HepG2 (cell line): ENCODE measurements at regions not wholly inside any gene's neighbourhood (a gene's known extent, or its start where the extent isn't known, plus 50 kb on each side); places are given as distances from the start of the nearest gene placed in this dataset.

Experiments used
- ATAC-seq: fragments of 200-7000 bp; cut with Tn5 transposase; 3 replicates; pipeline ENCODE4 v1.9.1; 2020; ENCODE audit warnings: mild to moderate bottlenecking, moderate library complexity
- BruUV-seq: library from RNA; stranded (reverse); fragments of 400-500 nt; replicated peaks from 2 replicates; lab custom pipeline; 2021; lab: Mats Ljungman, UMichigan
- CTCF ChIA-PET: fragments of 300-600 bp; formaldehyde crosslinking; extraction: SDS; loops from one replicate; lab custom pipeline; 2021; ENCODE audit warnings: low total read pairs, inconsistent platforms, low intra/inter-chr PET ratio; lab: Yijun Ruan, JAX
- POLR2A ChIA-PET: fragments of 350-600 bp; sonication (Branson Sonifier 250); formaldehyde crosslinking; loops from one replicate; lab custom pipeline; 2020; ENCODE audit warnings: antibody characterized with exemption, inconsistent platforms; lab: Yijun Ruan, JAX
- DNase-seq: peaks from one replicate; pipeline ENCODE4 v3.0.0-alpha.2; 2015; ENCODE audit warnings: low spot score
- FAIRE-seq: peaks from 3 replicates; lab custom pipeline; 2011; peaks lifted over from hg19 to GRCh38; lab: Jason Lieb, UNC
- H2AFZ ChIP-seq: one replicate; pipeline ENCODE4 v1.6.1; 2011; ENCODE audit warnings: low read length, inconsistent platforms
- H3K27ac ChIP-seq: fragments of 300-600 bp; 3 replicates; pipeline ENCODE4 v1.8.0; 2011; ENCODE audit warnings: mixed run types, mild to moderate bottlenecking, mixed read lengths, low read length, inconsistent platforms; ENCODE audit not compliant: insufficient read depth; ENCODE audit errors: extremely low read length
- H3K27me3 ChIP-seq, 2 experiments: fragments of 200-600 bp in 1 of 2; 2 replicates in 1 of 2; 3 replicates in 1 of 2; pipeline versions ENCODE4 v1.6.0 to v1.8.0; 2011; ENCODE audit warnings: low read length in 2 of 2, mild to moderate bottlenecking in 2 of 2, moderate library complexity in 2 of 2, inconsistent platforms in 1 of 2; ENCODE audit not compliant: insufficient read depth in 2 of 2, control insufficient read depth in 1 of 2
- H3K36me3 ChIP-seq, 2 experiments: fragments of 200-600 bp in 1 of 2; replicated peaks in 1 of 2; 2 replicates in 1 of 2; 3 replicates in 1 of 2; pipeline versions ENCODE4 v1.5.1 to v1.8.0; 2011; ENCODE audit warnings: low read length in 2 of 2, inconsistent platforms in 1 of 2; ENCODE audit not compliant: insufficient read depth in 2 of 2, control insufficient read depth in 1 of 2
- H3K4me1 ChIP-seq: 2 replicates; pipeline ENCODE4 v1.5.1; 2012; ENCODE audit warnings: low read length, inconsistent platforms; ENCODE audit not compliant: insufficient read depth
- H3K4me2 ChIP-seq: 2 replicates; pipeline ENCODE4 v1.6.0; 2011; ENCODE audit warnings: low read depth, low read length, inconsistent platforms
- H3K4me3 ChIP-seq, 3 experiments: fragments of 200-600 bp in 1 of 3; sonication (generic), shearing (Covaris generic) in 1 of 3; replicated peaks in 1 of 3; 2 replicates each; pipeline ENCODE4 v1.5.1; 2011 to 2016; ENCODE audit warnings: low read length in 3 of 3, inconsistent platforms in 2 of 3, low read depth in 2 of 3, mild to moderate bottlenecking in 2 of 3, control low read depth in 1 of 3, mixed read lengths in 1 of 3; ENCODE audit not compliant: insufficient read depth in 1 of 3
- H3K79me2 ChIP-seq: one replicate; pipeline ENCODE4 v1.6.1; 2011; ENCODE audit warnings: low read length, inconsistent platforms; ENCODE audit not compliant: insufficient read depth
- H3K9ac ChIP-seq: 2 replicates; pipeline ENCODE4 v1.6.0; 2011; ENCODE audit warnings: mild to moderate bottlenecking, low read depth, low read length, inconsistent platforms; ENCODE audit not compliant: insufficient read depth
- H3K9me3 ChIP-seq: 2 replicates; pipeline ENCODE4 v1.5.1; 2012; ENCODE audit warnings: mild to moderate bottlenecking, low read length
- H4K20me1 ChIP-seq: 2 replicates; pipeline ENCODE4 v1.6.0; 2011; ENCODE audit warnings: inconsistent platforms, mild to moderate bottlenecking, low read length, moderate library complexity; ENCODE audit not compliant: insufficient read depth
- BORCS8-MEF2B ChIP-seq: sonication (generic); formaldehyde crosslinking; IDR thresholded peaks from 2 replicates; pipeline ENCODE4 v1.8.0; 2022; ENCODE audit warnings: mild to moderate bottlenecking, missing genetic modification reagents
- HBP1 ChIP-seq: IDR thresholded peaks from 2 replicates; pipeline ENCODE4 v1.6.1; 2016; ENCODE audit warnings: low read depth, control low read depth
- IRF9 ChIP-seq: sonication (generic); formaldehyde crosslinking; IDR thresholded peaks from 2 replicates; pipeline ENCODE4 v1.8.0; 2022; ENCODE audit warnings: missing genetic modification reagents, mild to moderate bottlenecking, borderline replicate concordance
- KIAA2018 ChIP-seq: sonication (generic); formaldehyde crosslinking; IDR thresholded peaks from 2 replicates; pipeline ENCODE4 v1.5.0; 2020; ENCODE audit warnings: mild to moderate bottlenecking, missing genetic modification reagents, borderline replicate concordance
- MIER3 ChIP-seq: IDR thresholded peaks from 2 replicates; pipeline ENCODE4 v1.6.1; 2016; ENCODE audit warnings: missing compliant biosample characterization, borderline replicate concordance
- MIXL1 ChIP-seq: IDR thresholded peaks from 2 replicates; pipeline ENCODE4 v1.6.1; 2016
- TEAD3 ChIP-seq: optimal IDR thresholded peaks from 2 replicates; pipeline ENCODE3; 2016; ENCODE audit warnings: borderline replicate concordance
- TEF ChIP-seq: sonication (generic); formaldehyde crosslinking; IDR thresholded peaks from 2 replicates; pipeline ENCODE4 v1.5.0; 2020; ENCODE audit warnings: missing genetic modification reagents
- ZNF136 ChIP-seq: sonication (generic); formaldehyde crosslinking; IDR thresholded peaks from 2 replicates; pipeline ENCODE4 v1.8.1; 2022; ENCODE audit warnings: low read depth, mild to moderate bottlenecking, moderate library complexity, missing genetic modification reagents
- ZNF33B ChIP-seq: sonication (generic); formaldehyde crosslinking; IDR thresholded peaks from 2 replicates; pipeline ENCODE4 v1.5.1; 2020; ENCODE audit warnings: mild to moderate bottlenecking, missing genetic modification reagents
- ZNF652 ChIP-seq: IDR thresholded peaks from 2 replicates; pipeline ENCODE4 v1.6.1; 2016; ENCODE audit warnings: low read depth, borderline replicate concordance
- ZNF782 ChIP-seq: sonication (generic); formaldehyde crosslinking; IDR thresholded peaks from 2 replicates; pipeline ENCODE4 v1.4.0; 2020; ENCODE audit warnings: missing genetic modification reagents, mild to moderate bottlenecking, borderline replicate concordance
- WGBS: methylation state at CpG from one replicate; pipeline ENCODE4 v1.1.6; 2017; ENCODE audit warnings: low lambda C conversion rate; 5-methylcytosine and 5-hydroxymethylcytosine counted together
- in situ Hi-C: cut with HindIII; loops from 2 replicates; pipeline ENCODE4 v1.10.0; 2017; ENCODE audit warnings: low pct_unique_long_range_greater_than_20kb; ENCODE audit not compliant: extremely low pct_ligation_motif_present
- intact Hi-C: fragments of 100-400 bp; cut with micrococcal nuclease; formaldehyde crosslinking; loops from one replicate; pipeline ENCODE4 v1.10.0; 2022; ENCODE audit not compliant: unreplicated experiment

GRCh38 chr9:1217076-1217475 is 166.9 kb downstream of the DMRT2 start:
- Histone ChIP-seq H2AFZ (no peak overlapping the region), H3K79me2 (no peaks in the 10 kb centered on the region), H3K36me3 (no peaks in the 10 kb centered on the region), H3K9ac (no peak overlapping the region), H3K27me3 (no peaks in the 10 kb centered on the region), H3K27ac (no peak overlapping the region), H3K9me3 (no peaks in the 10 kb centered on the region), H4K20me1 (no peaks in the 10 kb centered on the region), H3K4me1 (no peaks in the 10 kb centered on the region), H3K4me2 (no peak overlapping the region), H3K4me3 (no peak overlapping the region)
- DNase-seq (no peak), ATAC-seq (no peak), FAIRE-seq (no peak)
- intact Hi-C loops (no loop called here), in situ Hi-C loops (no loop called here)
- 17% methylated on average over 5 of the region's 5 CpGs for WGBS
- POLR2A ChIA-PET = no interaction called here
- TF ChIP-seq ZNF33B (no peak), MIXL1 (no peak), ZNF136 (CRISPR knock-in tag) (no peak), MIER3 (CRISPR knock-in tag) (no peak), HBP1 (CRISPR knock-in tag) (no peak), KIAA2018 (CRISPR knock-in tag) (no peak), BORCS8-MEF2B (no peak), TEF (no peak), IRF9 (CRISPR knock-in tag) (no peak), ZNF652 (no peak), TEAD3 (CRISPR knock-in tag) (no peak), ZNF782 (CRISPR knock-in tag) (no peak)
- CTCF ChIA-PET = no interaction called here
- BruUV-seq = no TSS peak
